ENCODE measurements at regions not wholly inside any gene's neighbourhood (a gene's known extent, or its start where the extent isn't known, plus 50 kb on each side); places are given as distances from the start of the nearest gene placed in this dataset.
A peak's percentile ranks its signal among the peaks of the same experiment; 100 is the strongest.

DNA sequence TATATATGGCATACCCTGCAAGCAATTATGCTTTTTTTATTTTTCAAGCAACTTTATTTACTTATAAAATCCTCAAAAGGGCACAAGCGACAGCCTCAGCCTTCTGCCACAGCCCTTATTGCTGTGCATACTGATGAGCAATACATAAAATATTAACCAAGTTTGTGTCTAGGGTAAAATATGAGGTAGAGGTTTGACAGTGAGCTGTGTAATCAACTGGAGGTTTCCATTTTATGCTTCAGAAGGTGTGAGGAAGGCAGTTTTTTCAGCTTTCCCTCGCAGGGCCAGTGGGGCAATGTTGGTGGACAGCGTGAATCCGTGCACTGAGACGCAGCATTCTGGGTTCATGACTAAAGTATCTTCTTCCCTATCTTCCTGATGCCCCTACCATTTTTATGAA lies 310.4 kb downstream of the IRS2 start:
- no peak overlapping the region for H4K12ac ChIP-seq (ENCODE audit: low read depth, low read length)
- no peak overlapping the region for H4K91ac ChIP-seq (ENCODE audit: low read depth, low read length)
- no peak overlapping the region for H3K14ac ChIP-seq (ENCODE audit: low read length)
- H3K27me3 ChIP-seq (ENCODE audit: insufficient read depth, low read length): no peaks in the 10 kb centered on the region
- H3K9me3 ChIP-seq (ENCODE audit: insufficient read depth, low read depth, low read length): no peaks in the 10 kb centered on the region
- no peak overlapping the region for H2AK5ac ChIP-seq (ENCODE audit: low read length)
- no peak overlapping the region for H3K23ac ChIP-seq (ENCODE audit: low read length)
- H3K18ac ChIP-seq (ENCODE audit: low read length): no peak overlapping the region
- H3K27ac ChIP-seq (ENCODE audit: low read depth, low read length): no peak overlapping the region
- H2BK120ac ChIP-seq (ENCODE audit: insufficient read depth, low read length, poor library complexity): no peak overlapping the region
- H2BK12ac ChIP-seq (ENCODE audit: low read length): no peak overlapping the region
- no peak overlapping the region for H4K8ac ChIP-seq (ENCODE audit: low read depth, low read length)
- H3K4me2 ChIP-seq (ENCODE audit: low read length): no peak overlapping the region
- no peak overlapping the region for H2BK5ac ChIP-seq (ENCODE audit: low read depth, low read length, poor library complexity)
- peak in 1 of 2 donors; percentile 21 for DNase-seq
- H3K9ac ChIP-seq (ENCODE audit: low read length): no peak overlapping the region
- no peaks in the 10 kb centered on the region for H3K36me3 ChIP-seq (ENCODE audit: control insufficient read depth in 1 of 2, insufficient read depth in 2 of 2, low read length in 2 of 2)
- no peak overlapping the region for H2AFZ ChIP-seq (ENCODE audit: insufficient read depth, low read length, poor library complexity)
- H3K79me2 ChIP-seq (ENCODE audit: control insufficient read depth, insufficient read depth, low read length, poor library complexity): no peaks in the 10 kb centered on the region
- no peaks in the 10 kb centered on the region for H3K4me1 ChIP-seq (ENCODE audit: control insufficient read depth in 1 of 2, insufficient read depth in 2 of 2, low read length in 2 of 2)
- no peak overlapping the region for H3K4ac ChIP-seq (ENCODE audit: low read depth, low read length)
- no CpG with 5 or more reads among the region's 5 CpGs for WGBS (ENCODE audit: extremely low coverage, insufficient coverage, insufficient read length)
- no peaks in the 10 kb centered on the region for H3K79me1 ChIP-seq (ENCODE audit: low read length)
- no peak overlapping the region for H3K4me3 ChIP-seq (ENCODE audit: low read depth, low read length)

DNA sequence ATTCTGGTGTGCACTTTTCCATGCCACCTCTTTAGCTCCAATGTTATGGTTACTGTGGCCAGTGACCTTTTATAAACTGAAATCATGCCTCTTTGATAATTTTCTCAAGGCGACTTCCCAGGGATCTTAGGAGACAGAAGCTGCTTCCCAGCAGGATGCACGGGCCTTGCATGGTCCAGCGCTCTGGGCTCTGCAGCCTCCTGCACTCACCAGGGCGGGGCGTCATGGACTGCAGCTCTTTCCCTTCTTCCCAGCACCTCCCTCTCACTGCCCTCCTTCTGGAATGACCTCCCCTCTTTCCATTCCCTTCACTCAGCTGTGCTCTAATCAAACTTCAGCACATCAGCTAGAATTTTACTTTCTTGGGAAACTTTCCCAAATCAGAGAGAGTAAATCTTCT lies 318.3 kb downstream of the IRS2 start:
- H3K4me2 ChIP-seq (ENCODE audit: low read length): no peak overlapping the region
- no peaks in the 10 kb centered on the region for H3K4me1 ChIP-seq (ENCODE audit: control insufficient read depth in 1 of 2, insufficient read depth in 2 of 2, low read length in 2 of 2)
- no peak overlapping the region for H3K14ac ChIP-seq (ENCODE audit: low read length)
- no peak overlapping the region for H3K4ac ChIP-seq (ENCODE audit: low read depth, low read length)
- H2AK5ac ChIP-seq (ENCODE audit: low read length): no peak overlapping the region
- H2AFZ ChIP-seq (ENCODE audit: insufficient read depth, low read length, poor library complexity): no peak overlapping the region
- no peak overlapping the region for H4K91ac ChIP-seq (ENCODE audit: low read depth, low read length)
- H3K9ac ChIP-seq (ENCODE audit: low read length): no peak overlapping the region
- H2BK12ac ChIP-seq (ENCODE audit: low read length): no peak overlapping the region
- H2BK5ac ChIP-seq (ENCODE audit: low read depth, low read length, poor library complexity): no peak overlapping the region
- no CpG with 5 or more reads among the region's 5 CpGs for WGBS (ENCODE audit: extremely low coverage, insufficient coverage, insufficient read length)
- H3K18ac ChIP-seq (ENCODE audit: low read length): no peak overlapping the region
- H3K79me1 ChIP-seq (ENCODE audit: low read length): no peaks in the 10 kb centered on the region
- H3K36me3 ChIP-seq (ENCODE audit: control insufficient read depth in 1 of 2, insufficient read depth in 2 of 2, low read length in 2 of 2): no peaks in the 10 kb centered on the region
- H4K8ac ChIP-seq (ENCODE audit: low read depth, low read length): no peak overlapping the region
- DNase-seq: no peak
- no peaks in the 10 kb centered on the region for H3K79me2 ChIP-seq (ENCODE audit: control insufficient read depth, insufficient read depth, low read length, poor library complexity)
- peaks cover 3% of the 10 kb centered on the region for H3K9me3 ChIP-seq (ENCODE audit: insufficient read depth, low read depth, low read length)
- H2BK120ac ChIP-seq (ENCODE audit: insufficient read depth, low read length, poor library complexity): no peak overlapping the region
- no peak overlapping the region for H4K12ac ChIP-seq (ENCODE audit: low read depth, low read length)
- H3K4me3 ChIP-seq (ENCODE audit: low read depth, low read length): no peak overlapping the region
- H3K23ac ChIP-seq (ENCODE audit: low read length): no peak overlapping the region
- no peak overlapping the region for H3K27ac ChIP-seq (ENCODE audit: low read depth, low read length)
- H3K27me3 ChIP-seq (ENCODE audit: insufficient read depth, low read length): no peaks in the 10 kb centered on the region

- Histone ChIP-seq H3K27me3 (ENCODE audit: insufficient read depth, low read length) (no peaks in the 10 kb centered on the region), H3K14ac (ENCODE audit: low read length) (no peak overlapping the region), H3K18ac (ENCODE audit: low read length) (no peak overlapping the region), H4K12ac (ENCODE audit: low read depth, low read length) (no peak overlapping the region), H3K4me3 (ENCODE audit: low read depth, low read length) (no peak overlapping the region), H3K79me1 (ENCODE audit: low read length) (no peaks in the 10 kb centered on the region), H3K9me3 (ENCODE audit: insufficient read depth, low read depth, low read length) (peaks cover 3% of the 10 kb centered on the region), H3K9ac (ENCODE audit: low read length) (no peak overlapping the region), H2BK5ac (ENCODE audit: low read depth, low read length, poor library complexity) (no peak overlapping the region), H3K23ac (ENCODE audit: low read length) (peak overlapping the region; percentile 53), H4K91ac (ENCODE audit: low read depth, low read length) (no peak overlapping the region), H3K79me2 (ENCODE audit: control insufficient read depth, insufficient read depth, low read length, poor library complexity) (no peaks in the 10 kb centered on the region), H3K4me1 (ENCODE audit: control insufficient read depth in 1 of 2, insufficient read depth in 2 of 2, low read length in 2 of 2) (no peaks in the 10 kb centered on the region), H3K36me3 (ENCODE audit: control insufficient read depth in 1 of 2, insufficient read depth in 2 of 2, low read length in 2 of 2) (no peaks in the 10 kb centered on the region), H2AK5ac (ENCODE audit: low read length) (no peak overlapping the region), H3K27ac (ENCODE audit: low read depth, low read length) (no peak overlapping the region), H3K4ac (ENCODE audit: low read depth, low read length) (no peak overlapping the region), H3K4me2 (ENCODE audit: low read length) (no peak overlapping the region), H4K8ac (ENCODE audit: low read depth, low read length) (no peak overlapping the region), H2BK120ac (ENCODE audit: insufficient read depth, low read length, poor library complexity) (no peak overlapping the region), H2AFZ (ENCODE audit: insufficient read depth, low read length, poor library complexity) (no peak overlapping the region), H2BK12ac (ENCODE audit: low read length) (no peak overlapping the region)
- no CpG with 5 or more reads among the region's 2 CpGs for WGBS (ENCODE audit: extremely low coverage, insufficient coverage, insufficient read length)
- DNase-seq: peak in 1 of 2 donors; percentile 29
Observed at GRCh38 chr13:109465148-109465547, 321.2 kb downstream of the IRS2 start.

GRCh38 chr13:109454167-109454917 lies 332.0 kb downstream of the IRS2 start:
- Histone ChIP-seq H2AFZ (ENCODE audit: insufficient read depth, low read length, poor library complexity) (no peak overlapping the region), H3K9me3 (ENCODE audit: insufficient read depth, low read depth, low read length) (peaks cover 1% of the 10 kb centered on the region), H3K23ac (ENCODE audit: low read length) (no peak overlapping the region), H3K18ac (ENCODE audit: low read length) (no peak overlapping the region), H2BK120ac (ENCODE audit: insufficient read depth, low read length, poor library complexity) (no peak overlapping the region), H3K36me3 (ENCODE audit: control insufficient read depth in 1 of 2, insufficient read depth in 2 of 2, low read length in 2 of 2) (no peaks in the 10 kb centered on the region), H2AK5ac (ENCODE audit: low read length) (no peak overlapping the region), H3K14ac (ENCODE audit: low read length) (no peak overlapping the region), H3K4ac (ENCODE audit: low read depth, low read length) (no peak overlapping the region), H4K8ac (ENCODE audit: low read depth, low read length) (no peak overlapping the region), H4K12ac (ENCODE audit: low read depth, low read length) (no peak overlapping the region), H2BK5ac (ENCODE audit: low read depth, low read length, poor library complexity) (no peak overlapping the region), H3K27ac (ENCODE audit: low read depth, low read length) (no peak overlapping the region), H3K9ac (ENCODE audit: low read length) (no peak overlapping the region), H2BK12ac (ENCODE audit: low read length) (no peak overlapping the region), H3K4me1 (ENCODE audit: control insufficient read depth in 1 of 2, insufficient read depth in 2 of 2, low read length in 2 of 2) (no peaks in the 10 kb centered on the region), H3K4me3 (ENCODE audit: low read depth, low read length) (no peak overlapping the region), H3K79me1 (ENCODE audit: low read length) (no peaks in the 10 kb centered on the region), H3K27me3 (ENCODE audit: insufficient read depth, low read length) (no peaks in the 10 kb centered on the region), H3K79me2 (ENCODE audit: control insufficient read depth, insufficient read depth, low read length, poor library complexity) (no peaks in the 10 kb centered on the region), H3K4me2 (ENCODE audit: low read length) (no peak overlapping the region), H4K91ac (ENCODE audit: low read depth, low read length) (no peak overlapping the region)
- no CpG with 5 or more reads among the region's 4 CpGs for WGBS (ENCODE audit: extremely low coverage, insufficient coverage, insufficient read length)
- DNase-seq: peak in 1 of 2 donors; percentile 10

Data from trophoblast cell (in vitro differentiated cells and primary cell).